ENCODE measurements at regions not wholly inside any gene's neighbourhood (a gene's known extent, or its start where the extent isn't known, plus 50 kb on each side); places are given as distances from the start of the nearest gene placed in this dataset.

DNA sequence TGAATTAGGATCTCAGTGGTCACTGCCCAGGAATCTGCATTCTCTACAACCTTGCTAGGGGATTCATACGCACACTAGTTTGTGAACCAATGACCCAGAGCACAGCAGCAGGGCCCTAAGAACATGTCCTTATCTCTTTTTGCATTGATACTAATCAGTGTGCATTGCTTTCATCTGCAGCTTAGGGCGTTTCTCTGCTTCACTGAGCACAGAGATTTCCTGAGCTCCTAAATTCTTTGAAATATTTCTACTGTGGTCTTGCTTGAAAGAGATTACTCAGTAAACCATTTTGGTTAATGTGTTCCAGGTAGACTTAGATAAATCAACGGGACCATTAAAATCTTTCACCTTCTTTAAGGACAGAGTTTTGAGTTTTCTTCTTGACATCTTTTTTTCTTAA, 351.3 kb upstream of the KITLG start:
- intact Hi-C loops (cut with DNase I; ENCODE audit: low total_unique reads), result no loop called here
- no peak for DNase-seq (ENCODE audit: low spot score in 2 of 2)
- no peak overlapping the region for H3K4me3 ChIP-seq (ENCODE audit: low read depth, poor library complexity, severe bottlenecking)
- 63 to 65% methylated on average over 3 of the region's 3 CpGs for WGBS, 2 donors
- TF ChIP-seq, protein P1, sequence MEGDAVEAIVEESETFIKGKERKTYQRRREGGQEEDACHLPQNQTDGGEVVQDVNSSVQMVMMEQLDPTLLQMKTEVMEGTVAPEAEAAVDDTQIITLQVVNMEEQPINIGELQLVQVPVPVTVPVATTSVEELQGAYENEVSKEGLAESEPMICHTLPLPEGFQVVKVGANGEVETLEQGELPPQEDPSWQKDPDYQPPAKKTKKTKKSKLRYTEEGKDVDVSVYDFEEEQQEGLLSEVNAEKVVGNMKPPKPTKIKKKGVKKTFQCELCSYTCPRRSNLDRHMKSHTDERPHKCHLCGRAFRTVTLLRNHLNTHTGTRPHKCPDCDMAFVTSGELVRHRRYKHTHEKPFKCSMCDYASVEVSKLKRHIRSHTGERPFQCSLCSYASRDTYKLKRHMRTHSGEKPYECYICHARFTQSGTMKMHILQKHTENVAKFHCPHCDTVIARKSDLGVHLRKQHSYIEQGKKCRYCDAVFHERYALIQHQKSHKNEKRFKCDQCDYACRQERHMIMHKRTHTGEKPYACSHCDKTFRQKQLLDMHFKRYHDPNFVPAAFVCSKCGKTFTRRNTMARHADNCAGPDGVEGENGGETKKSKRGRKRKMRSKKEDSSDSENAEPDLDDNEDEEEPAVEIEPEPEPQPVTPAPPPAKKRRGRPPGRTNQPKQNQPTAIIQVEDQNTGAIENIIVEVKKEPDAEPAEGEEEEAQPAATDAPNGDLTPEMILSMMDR (IDR thresholded peaks at IDR 0.05), result no peak
- TF ChIP-seq POLR2A (IDR thresholded peaks at IDR 0.05), result no peak

DNA sequence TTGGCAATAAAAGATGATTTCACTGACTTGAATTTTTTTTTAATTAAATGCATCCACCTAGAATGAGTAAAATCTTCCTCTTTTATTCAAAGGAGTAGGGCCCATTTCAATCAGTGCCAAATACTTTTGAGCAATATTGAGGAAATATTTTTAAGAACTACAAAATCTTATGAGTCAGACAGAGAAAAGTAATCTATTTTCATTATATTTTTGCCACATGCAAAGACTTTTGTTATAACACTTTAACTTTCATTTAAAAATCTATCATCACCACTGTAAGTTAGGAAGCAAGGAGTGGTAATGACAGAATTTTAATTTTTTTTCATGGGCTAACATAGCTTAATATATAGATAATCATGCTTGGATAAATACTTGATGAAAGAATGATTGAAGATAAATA, 345.2 kb upstream of the KITLG start:
- TF ChIP-seq, protein P1 (IDR thresholded peaks at IDR 0.05), result no peak
- no peak for TF ChIP-seq POLR2A (IDR thresholded peaks at IDR 0.05)
- DNase-seq (ENCODE audit: low spot score in 2 of 2), result no peak
- intact Hi-C loops (cut with DNase I; ENCODE audit: low total_unique reads), result no loop called here
- no peak overlapping the region for H3K4me3 ChIP-seq (ENCODE audit: low read depth, poor library complexity, severe bottlenecking)

DNA sequence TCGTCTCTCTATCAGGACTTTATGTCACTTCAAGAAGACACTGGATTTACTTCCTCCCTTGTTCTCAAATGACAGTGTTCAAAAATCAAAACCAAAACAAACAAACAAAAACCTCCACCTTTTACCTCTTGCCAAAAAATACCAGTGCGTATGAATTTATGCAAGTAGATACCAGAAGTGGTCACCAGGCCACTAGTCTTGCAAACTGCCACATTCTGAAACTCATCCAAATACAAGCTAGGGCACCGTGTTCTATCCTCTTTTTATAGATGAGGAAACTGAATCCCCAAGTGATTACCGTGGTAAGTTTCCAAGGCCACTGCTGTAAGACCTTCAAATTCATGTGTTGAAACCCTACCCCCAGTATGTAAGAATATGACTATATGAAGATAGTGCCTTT, 343.9 kb upstream of the KITLG start:
- no peak for DNase-seq (ENCODE audit: low spot score in 2 of 2)

DNA sequence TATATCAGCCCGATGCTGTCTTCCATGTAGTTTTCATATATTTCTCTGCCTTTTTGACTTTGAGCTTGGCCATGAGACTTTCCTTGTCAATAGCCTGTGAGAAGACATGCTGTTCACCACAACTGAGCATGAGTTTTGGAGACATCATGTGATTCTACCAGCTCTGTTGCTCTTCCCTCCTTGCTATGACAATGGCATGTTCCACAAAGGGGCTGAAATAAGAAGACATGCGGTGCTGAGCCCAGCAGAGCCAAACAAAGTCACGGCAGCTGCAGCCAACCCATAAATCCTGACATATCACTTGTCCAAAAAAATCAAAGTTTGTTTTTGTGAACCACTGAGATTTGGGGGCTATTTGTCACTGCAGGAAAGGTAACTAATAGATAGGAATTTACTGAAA, 343.4 kb upstream of the KITLG start:
- no peak for DNase-seq (ENCODE audit: low spot score in 2 of 2)
- TF ChIP-seq, protein P1 (IDR thresholded peaks at IDR 0.05), result no peak
- no peak for TF ChIP-seq POLR2A (IDR thresholded peaks at IDR 0.05)
- intact Hi-C loops (cut with DNase I; ENCODE audit: low total_unique reads), result no loop called here
- H3K4me3 ChIP-seq (ENCODE audit: low read depth, poor library complexity, severe bottlenecking), result no peak overlapping the region
- 78 to 84% methylated on average over 3 of the region's 3 CpGs for WGBS, 2 donors

More for the DNA sequence above, 343.9 kb upstream of the KITLG start:
- WGBS, 2 donors, result 71 to 84% methylated on average over 4 of the region's 4 CpGs
- H3K4me3 ChIP-seq (ENCODE audit: low read depth, poor library complexity, severe bottlenecking), result no peak overlapping the region
- TF ChIP-seq POLR2A (IDR thresholded peaks at IDR 0.05), result no peak
- TF ChIP-seq, protein P1 (IDR thresholded peaks at IDR 0.05), result no peak
- intact Hi-C loops (cut with DNase I; ENCODE audit: low total_unique reads), result no loop called here

DNA sequence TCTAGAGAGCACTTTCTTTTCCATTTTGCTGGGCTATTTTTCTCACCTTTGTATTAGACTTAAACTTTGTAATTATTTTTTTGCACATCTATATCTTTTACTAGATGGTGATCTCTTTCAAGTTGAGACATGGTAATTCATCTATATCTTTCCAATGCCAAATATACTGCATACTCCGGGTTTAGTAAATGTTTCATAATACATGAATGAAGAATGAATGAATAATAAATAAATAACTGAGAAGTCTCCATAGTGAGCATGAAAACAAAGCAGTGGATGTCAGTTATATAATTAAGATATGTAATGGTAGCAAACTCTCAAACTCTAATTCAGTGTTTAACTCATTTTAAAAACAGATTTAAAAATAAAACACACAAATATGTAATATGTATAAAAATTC, 342.5 kb upstream of the KITLG start:
- intact Hi-C loops (cut with DNase I; ENCODE audit: low total_unique reads), result no loop called here

More for the DNA sequence above, 342.5 kb upstream of the KITLG start:
- H3K4me3 ChIP-seq (ENCODE audit: low read depth, poor library complexity, severe bottlenecking), result no peak overlapping the region
- 30% methylated on average over 1 of the region's 1 CpG for WGBS, 2 donors
- TF ChIP-seq, protein P1 (IDR thresholded peaks at IDR 0.05), result no peak
- no peak for TF ChIP-seq POLR2A (IDR thresholded peaks at IDR 0.05)
- no peak for DNase-seq (ENCODE audit: low spot score in 2 of 2)

All from lower leg skin (tissue), 4 donors.